GM23338 (cell line): ENCODE measurements at regions not wholly inside any gene's neighbourhood (a gene's known extent, or its start where the extent isn't known, plus 50 kb on each side); places are given as distances from the start of the nearest gene placed in this dataset.

ENCODE experiments used
- ATAC-seq: fragments of 200-7000 bp; cut with Tn5 transposase; 3 replicates; pipeline ENCODE4 v1.9.1; 2020
- DNase-seq: peaks from one replicate; pipeline ENCODE4 v3.0.0-alpha.2; 2015; ENCODE audit warnings: low spot score
- H2AFZ ChIP-seq: fragments of 200-600 bp; sonication (generic); 2 replicates; pipeline ENCODE4 v1.8.0; 2016; ENCODE audit warnings: antibody characterized with exemption, mild to moderate bottlenecking, moderate library complexity
- H3F3A ChIP-seq: fragments of 200-600 bp; sonication (generic); replicated peaks from 2 replicates; pipeline ENCODE4 v1.8.0; 2017; ENCODE audit warnings: antibody characterized with exemption, mixed run types, low read depth
- H3K27ac ChIP-seq: fragments of 200-600 bp; sonication (generic); 2 replicates; pipeline ENCODE4 v1.6.1; 2016; ENCODE audit warnings: low read depth
- H3K27me3 ChIP-seq: fragments of 200-600 bp; sonication (generic); 2 replicates; pipeline ENCODE4 v1.8.0; 2016; ENCODE audit warnings: mild to moderate bottlenecking, mixed run types, moderate library complexity; ENCODE audit not compliant: insufficient read depth
- H3K36me3 ChIP-seq: fragments of 200-600 bp; sonication (generic); 2 replicates; pipeline ENCODE4 v1.8.0; 2016; ENCODE audit warnings: mild to moderate bottlenecking; ENCODE audit not compliant: insufficient read depth
- H3K4me1 ChIP-seq: fragments of 200-600 bp; sonication (generic); 2 replicates; pipeline ENCODE4 v1.8.0; 2016; ENCODE audit warnings: mild to moderate bottlenecking, moderate library complexity; ENCODE audit not compliant: insufficient read depth
- H3K4me2 ChIP-seq: fragments of 200-600 bp; sonication (generic); 2 replicates; pipeline ENCODE4 v1.7.1; 2017; ENCODE audit warnings: mixed run types
- H3K4me3 ChIP-seq: fragments of 200-600 bp; sonication (generic); 2 replicates; pipeline ENCODE4 v1.6.1; 2016; ENCODE audit warnings: mixed run types
- H3K79me2 ChIP-seq: fragments of 200-600 bp; sonication (generic); replicated peaks from 2 replicates; pipeline ENCODE4 v1.8.0; 2017; ENCODE audit warnings: mild to moderate bottlenecking; ENCODE audit not compliant: insufficient read depth
- H3K9me2 ChIP-seq: fragments of 200-600 bp; sonication (generic); 2 replicates; pipeline ENCODE4 v1.8.0; 2017; ENCODE audit not compliant: insufficient read depth
- H4K20me1 ChIP-seq: fragments of 200-600 bp; sonication (generic); replicated peaks from 2 replicates; pipeline ENCODE4 v1.8.0; 2017; ENCODE audit warnings: mild to moderate bottlenecking; ENCODE audit not compliant: insufficient read depth
- H3K27ac Mint-ChIP-seq: 2 replicates; pipeline ENCODE4 v1.8.0; 2020; ENCODE audit warnings: inconsistent platforms, mild to moderate bottlenecking, moderate library complexity, mixed read lengths
- H3K27me3 Mint-ChIP-seq: 3 replicates; pipeline ENCODE4 v1.8.0; 2022; ENCODE audit warnings: low read depth, mild to moderate bottlenecking, moderate library complexity, mixed read lengths, inconsistent platforms; ENCODE audit not compliant: insufficient read depth, poor library complexity
- H3K36me3 Mint-ChIP-seq: 3 replicates; pipeline ENCODE4 v1.8.0; 2021; ENCODE audit warnings: low read depth, mild to moderate bottlenecking, inconsistent platforms, moderate library complexity, mixed read lengths
- H3K4me1 Mint-ChIP-seq: 3 replicates; pipeline ENCODE4 v1.8.0; 2020; ENCODE audit warnings: mild to moderate bottlenecking, inconsistent platforms, mixed read lengths
- H3K4me3 Mint-ChIP-seq: 3 replicates; pipeline ENCODE4 v1.8.0; 2021; ENCODE audit warnings: moderate library complexity, mild to moderate bottlenecking, inconsistent platforms, mixed read lengths
- H3K9me3 Mint-ChIP-seq: 3 replicates; pipeline ENCODE4 v1.8.0; 2020; ENCODE audit warnings: moderate library complexity, mild to moderate bottlenecking, inconsistent platforms, mixed read lengths
- CREB1 ChIP-seq: fragments of 250-450 bp; sonication (Bioruptor Pico); IDR thresholded peaks from 2 replicates; pipeline ENCODE4 v1.5.0; 2020; ENCODE audit warnings: low read depth, mild to moderate bottlenecking, moderate library complexity
- CTCF ChIP-seq, 2 experiments: fragments of 200-600 bp in 1 of 2; sonication (generic) in 1 of 2; conservative IDR thresholded peaks; 2 replicates each; pipeline versions ENCODE4 v1.5.1 to v1.6.1; 2016 to 2017; ENCODE audit warnings: antibody characterized with exemption in 2 of 2, low read depth in 2 of 2, mild to moderate bottlenecking in 2 of 2, moderate library complexity in 1 of 2
- JUNB ChIP-seq: IDR thresholded peaks from one replicate; pipeline ENCODE4 v1.6.1; 2016; ENCODE audit warnings: antibody characterized with exemption; ENCODE audit not compliant: unreplicated experiment
- NANOG ChIP-seq: IDR thresholded peaks from 2 replicates; pipeline ENCODE4 v1.6.1; 2016; ENCODE audit warnings: antibody characterized with exemption, borderline replicate concordance
- POLR2AphosphoS5 ChIP-seq: IDR thresholded peaks from 2 replicates; pipeline ENCODE4 v1.6.1; 2016; ENCODE audit warnings: antibody characterized with exemption, low read depth
- REST ChIP-seq: IDR thresholded peaks from one replicate; pipeline ENCODE4 v1.6.1; 2018; ENCODE audit warnings: antibody characterized with exemption; ENCODE audit not compliant: unreplicated experiment
- STAT1 ChIP-seq: IDR thresholded peaks from one replicate; pipeline ENCODE4 v1.6.1; 2016; ENCODE audit warnings: antibody characterized with exemption; ENCODE audit not compliant: unreplicated experiment
- ZNF462 ChIP-seq: fragments of 250-450 bp; sonication (Bioruptor Pico); IDR thresholded peaks from 2 replicates; pipeline ENCODE4 v1.5.0; 2020; ENCODE audit warnings: mild to moderate bottlenecking, moderate library complexity

GRCh38 chr5:153094333-153094732 is 396.1 kb upstream of the GRIA1 start (continued):
- TF ChIP-seq ZNF462 (no peak), STAT1 (no peak)

- Mint-ChIP-seq H3K4me1 (peaks cover 5% of the 10 kb centered on the region), H3K36me3 (no peaks in the 10 kb centered on the region), H3K4me3 (no peak overlapping the region), H3K27me3 (peaks cover 2% of the 10 kb centered on the region), H3K9me3 (no peaks in the 10 kb centered on the region), H3K27ac (no peak overlapping the region)
- Histone ChIP-seq H3F3A (no peaks in the 10 kb centered on the region), H3K27me3 (no peaks in the 10 kb centered on the region), H4K20me1 (no peaks in the 10 kb centered on the region), H3K9me2 (peaks cover 6% of the 10 kb centered on the region; the same call in 1 of the 2 replicates), H3K4me2 (no peak overlapping the region), H3K27ac (no peak overlapping the region), H2AFZ (no peak overlapping the region), H3K4me1 (no peaks in the 10 kb centered on the region), H3K79me2 (no peaks in the 10 kb centered on the region), H3K4me3 (no peak overlapping the region), H3K36me3 (no peaks in the 10 kb centered on the region)
- TF ChIP-seq JUNB (no peak), CREB1 (CRISPR knock-in tag) (no peak), REST (no peak), CTCF (conservative IDR thresholded peaks at IDR 0.05; ENCODE audit: low read depth in 2 of 2) (no peak), POLR2AphosphoS5 (no peak), NANOG (no peak)
- DNase-seq (no peak), ATAC-seq (no peak)
Observed at GRCh38 chr5:153096381-153096780, 394.1 kb upstream of the GRIA1 start.
